ENCODE measurements at regions not wholly inside any gene's neighbourhood (a gene's known extent, or its start where the extent isn't known, plus 50 kb on each side); places are given as distances from the start of the nearest gene placed in this dataset.

- no peak for TF ChIP-seq EZH2 (IDR thresholded peaks at IDR 0.05; ENCODE audit: insufficient read depth, low read length)
- no peak for TF ChIP-seq CTCF (IDR thresholded peaks at IDR 0.05; ENCODE audit: insufficient read depth, low read depth, low read length)
Measured at GRCh38 chr1:234869182-234870019, 259.2 kb downstream of the TOMM20 start.

Measured in astrocyte (in vitro differentiated cells and primary cell).